ENCODE measurements at regions not wholly inside any gene's neighbourhood (a gene's known extent, or its start where the extent isn't known, plus 50 kb on each side); places are given as distances from the start of the nearest gene placed in this dataset.

DNA sequence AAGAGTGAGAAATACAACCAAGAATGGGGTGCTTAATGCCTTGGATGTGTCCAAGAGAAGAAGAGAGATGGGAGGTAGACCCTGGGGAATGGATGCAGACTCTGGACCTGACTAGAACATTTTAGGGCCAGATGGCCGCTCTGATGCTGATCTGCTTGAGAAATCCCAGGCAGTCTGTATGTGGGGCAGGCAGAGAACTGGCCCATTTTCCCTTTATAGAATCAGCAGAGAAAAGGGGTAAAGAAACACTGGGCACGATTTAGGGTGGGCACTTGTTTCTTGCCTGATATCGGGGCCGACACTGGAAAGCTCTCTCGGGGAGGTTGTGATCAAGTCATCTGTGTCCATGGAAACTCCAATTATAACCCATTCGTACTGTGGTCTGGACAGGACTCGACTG, 118.5 kb upstream of the FSTL4 start:
- Mint-ChIP-seq H3K4me3 (no peak overlapping the region), H3K36me3 (ENCODE audit: low read depth) (no peaks in the 10 kb centered on the region), H3K9me3 (no peaks in the 10 kb centered on the region), H3K27me3 (ENCODE audit: insufficient read depth) (peaks cover 13% of the 10 kb centered on the region), H3K27ac (no peak overlapping the region), H3K4me1 (no peaks in the 10 kb centered on the region)
- H3K27me3 ChIP-seq (ENCODE audit: control insufficient read depth, insufficient read depth, low read length, poor library complexity, severe bottlenecking): peaks cover 4% of the 10 kb centered on the region
- no peaks in the 10 kb centered on the region for H3K9me3 ChIP-seq (ENCODE audit: control insufficient read depth, low read length)
- TF ChIP-seq, protein P1, sequence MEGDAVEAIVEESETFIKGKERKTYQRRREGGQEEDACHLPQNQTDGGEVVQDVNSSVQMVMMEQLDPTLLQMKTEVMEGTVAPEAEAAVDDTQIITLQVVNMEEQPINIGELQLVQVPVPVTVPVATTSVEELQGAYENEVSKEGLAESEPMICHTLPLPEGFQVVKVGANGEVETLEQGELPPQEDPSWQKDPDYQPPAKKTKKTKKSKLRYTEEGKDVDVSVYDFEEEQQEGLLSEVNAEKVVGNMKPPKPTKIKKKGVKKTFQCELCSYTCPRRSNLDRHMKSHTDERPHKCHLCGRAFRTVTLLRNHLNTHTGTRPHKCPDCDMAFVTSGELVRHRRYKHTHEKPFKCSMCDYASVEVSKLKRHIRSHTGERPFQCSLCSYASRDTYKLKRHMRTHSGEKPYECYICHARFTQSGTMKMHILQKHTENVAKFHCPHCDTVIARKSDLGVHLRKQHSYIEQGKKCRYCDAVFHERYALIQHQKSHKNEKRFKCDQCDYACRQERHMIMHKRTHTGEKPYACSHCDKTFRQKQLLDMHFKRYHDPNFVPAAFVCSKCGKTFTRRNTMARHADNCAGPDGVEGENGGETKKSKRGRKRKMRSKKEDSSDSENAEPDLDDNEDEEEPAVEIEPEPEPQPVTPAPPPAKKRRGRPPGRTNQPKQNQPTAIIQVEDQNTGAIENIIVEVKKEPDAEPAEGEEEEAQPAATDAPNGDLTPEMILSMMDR (conservative IDR thresholded peaks at IDR 0.05): no peak
- WGBS, 2 experiments (ENCODE audit: insufficient coverage in 1 of 2, insufficient read length in 1 of 2): 89% methylated on average over 6 to 7 of the region's 7 CpGs
- no peak for DNase-seq
- no peak overlapping the region for H3K4me3 ChIP-seq (ENCODE audit: low read length)
- H3K27ac ChIP-seq (ENCODE audit: low read depth, low read length): no peak overlapping the region
- no peaks in the 10 kb centered on the region for H3K36me3 ChIP-seq (ENCODE audit: control insufficient read depth, insufficient read depth, low read length)
- H3K9ac ChIP-seq (ENCODE audit: extremely low read depth, low read length, poor library complexity, severe bottlenecking): no peak overlapping the region
- no peaks in the 10 kb centered on the region for H3K4me1 ChIP-seq (ENCODE audit: control insufficient read depth, insufficient read depth, low read length)

DNA sequence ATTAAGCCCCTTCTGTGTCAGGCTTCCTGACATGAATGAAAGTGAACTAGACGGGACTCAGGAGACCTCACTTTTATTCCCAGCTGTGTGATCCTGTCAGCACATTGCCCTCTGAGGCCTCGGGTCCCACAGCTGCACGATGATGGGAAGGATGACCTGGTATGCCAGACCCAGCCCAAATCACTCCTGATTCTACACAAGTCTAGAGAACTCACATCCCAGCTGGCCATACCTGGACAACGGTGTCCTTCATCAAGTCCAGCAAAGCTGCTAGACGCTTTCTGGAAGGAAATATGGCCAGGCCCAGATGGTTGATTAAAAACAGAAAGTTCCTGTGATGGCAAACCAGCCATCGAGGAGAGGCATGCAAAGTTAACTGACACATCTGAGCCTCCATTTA, 118.0 kb upstream of the FSTL4 start:
- no peak overlapping the region for H3K9ac ChIP-seq (ENCODE audit: extremely low read depth, low read length, poor library complexity, severe bottlenecking)
- no peaks in the 10 kb centered on the region for H3K4me1 Mint-ChIP-seq
- H3K9me3 Mint-ChIP-seq: no peaks in the 10 kb centered on the region
- no peak overlapping the region for H3K4me3 ChIP-seq (ENCODE audit: low read length)
- H3K27me3 Mint-ChIP-seq (ENCODE audit: insufficient read depth): peaks cover 11% of the 10 kb centered on the region
- no peak for DNase-seq
- H3K4me1 ChIP-seq (ENCODE audit: control insufficient read depth, insufficient read depth, low read length): no peaks in the 10 kb centered on the region
- H3K4me3 Mint-ChIP-seq: no peak overlapping the region
- H3K36me3 ChIP-seq (ENCODE audit: control insufficient read depth, insufficient read depth, low read length): no peaks in the 10 kb centered on the region
- H3K36me3 Mint-ChIP-seq (ENCODE audit: low read depth): no peaks in the 10 kb centered on the region
- WGBS, 2 experiments (ENCODE audit: insufficient coverage in 1 of 2, insufficient read length in 1 of 2): 91 to 93% methylated on average over 6 of the region's 6 CpGs
- TF ChIP-seq, protein P1 (conservative IDR thresholded peaks at IDR 0.05): no peak
- no peak overlapping the region for H3K27ac Mint-ChIP-seq
- H3K9me3 ChIP-seq (ENCODE audit: control insufficient read depth, low read length): no peaks in the 10 kb centered on the region
- peaks cover 4% of the 10 kb centered on the region for H3K27me3 ChIP-seq (ENCODE audit: control insufficient read depth, insufficient read depth, low read length, poor library complexity, severe bottlenecking)
- H3K27ac ChIP-seq (ENCODE audit: low read depth, low read length): no peak overlapping the region

DNA sequence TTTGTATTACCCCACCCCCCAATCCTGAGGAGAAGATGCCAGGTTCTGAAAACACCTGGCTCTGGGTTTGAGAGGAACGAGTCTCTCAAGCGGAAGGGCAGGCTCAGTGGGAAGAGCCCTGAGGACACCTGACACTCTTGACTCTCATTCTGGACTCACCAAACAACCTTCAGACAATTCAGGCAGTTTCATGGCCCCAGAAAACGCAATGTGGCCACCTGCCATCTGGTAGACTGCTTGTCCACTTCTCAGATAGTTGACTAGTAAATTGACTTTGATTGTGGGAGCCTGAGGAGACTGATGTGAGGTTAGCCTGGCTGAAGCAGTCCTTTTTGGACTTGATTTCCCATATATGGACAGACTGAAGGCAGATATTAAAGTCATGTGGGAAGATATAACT, 117.5 kb upstream of the FSTL4 start:
- Mint-ChIP-seq H3K4me3 (no peak overlapping the region), H3K36me3 (ENCODE audit: low read depth) (no peaks in the 10 kb centered on the region), H3K27me3 (ENCODE audit: insufficient read depth) (peaks cover 11% of the 10 kb centered on the region), H3K4me1 (no peaks in the 10 kb centered on the region), H3K27ac (no peak overlapping the region), H3K9me3 (no peaks in the 10 kb centered on the region)
- H3K27me3 ChIP-seq (ENCODE audit: control insufficient read depth, insufficient read depth, low read length, poor library complexity, severe bottlenecking): peaks cover 4% of the 10 kb centered on the region
- H3K36me3 ChIP-seq (ENCODE audit: control insufficient read depth, insufficient read depth, low read length): no peaks in the 10 kb centered on the region
- H3K4me1 ChIP-seq (ENCODE audit: control insufficient read depth, insufficient read depth, low read length): no peaks in the 10 kb centered on the region
- H3K9ac ChIP-seq (ENCODE audit: extremely low read depth, low read length, poor library complexity, severe bottlenecking): no peak overlapping the region
- WGBS, 2 experiments (ENCODE audit: insufficient coverage in 1 of 2, insufficient read length in 1 of 2): 67 to 91% methylated on average over 1 to 3 of the region's 3 CpGs
- no peak for DNase-seq
- H3K27ac ChIP-seq (ENCODE audit: low read depth, low read length): no peak overlapping the region
- H3K4me3 ChIP-seq (ENCODE audit: low read length): no peak overlapping the region
- no peaks in the 10 kb centered on the region for H3K9me3 ChIP-seq (ENCODE audit: control insufficient read depth, low read length)
- TF ChIP-seq, protein P1 (conservative IDR thresholded peaks at IDR 0.05): no peak

All from endodermal cell (in vitro differentiated cells).